ENCODE measurements at regions not wholly inside any gene's neighbourhood (a gene's known extent, or its start where the extent isn't known, plus 50 kb on each side); places are given as distances from the start of the nearest gene placed in this dataset.

GRCh38 chr11:127268932-127269331 lies 268.4 kb upstream of the KIRREL3 start:
- H3K36me3 ChIP-seq (ENCODE audit: control insufficient read depth in 3 of 3, insufficient read depth in 3 of 3, low read length in 3 of 3): no peaks in the 10 kb centered on the region
- H3K4me1 ChIP-seq (ENCODE audit: control insufficient read depth in 3 of 3, insufficient read depth in 3 of 3, low read length in 3 of 3): no peaks in the 10 kb centered on the region
- H3K9me3 ChIP-seq (ENCODE audit: control insufficient read depth in 3 of 3, low read length in 3 of 3): peaks cover 0 to 2% (median 0%) of the 10 kb centered on the region in 3 donors
- H3K4me3 ChIP-seq (ENCODE audit: low read length in 3 of 3): no peak overlapping the region
- no peak overlapping the region for H3K27ac ChIP-seq (ENCODE audit: low read depth, low read length)
- no peak overlapping the region for H3K9ac ChIP-seq (ENCODE audit: low read depth in 1 of 3, low read length in 3 of 3)
- H3K27me3 ChIP-seq (ENCODE audit: control insufficient read depth in 3 of 3, insufficient read depth in 3 of 3, low read length in 3 of 3): peaks cover 0 to 3% (median 0%) of the 10 kb centered on the region in 3 donors

- Histone ChIP-seq H3K27me3 (ENCODE audit: control insufficient read depth in 3 of 3, insufficient read depth in 3 of 3, low read length in 3 of 3) (peaks cover 0 to 3% (median 0%) of the 10 kb centered on the region in 3 donors), H3K4me1 (ENCODE audit: control insufficient read depth in 3 of 3, insufficient read depth in 3 of 3, low read length in 3 of 3) (no peaks in the 10 kb centered on the region), H3K27ac (ENCODE audit: low read depth, low read length) (no peak overlapping the region), H3K9me3 (ENCODE audit: control insufficient read depth in 3 of 3, low read length in 3 of 3) (peaks cover 0 to 2% (median 0%) of the 10 kb centered on the region in 3 donors), H3K36me3 (ENCODE audit: control insufficient read depth in 3 of 3, insufficient read depth in 3 of 3, low read length in 3 of 3) (no peaks in the 10 kb centered on the region), H3K9ac (ENCODE audit: low read depth in 1 of 3, low read length in 3 of 3) (no peak overlapping the region), H3K4me3 (ENCODE audit: low read length in 3 of 3) (no peak overlapping the region)
These were observed 268.0 kb upstream of the KIRREL3 start for GRCh38 chr11:127268521-127268920.

GRCh38 chr11:127259102-127259501 lies 258.5 kb upstream of the KIRREL3 start:
- no peaks in the 10 kb centered on the region for H3K27me3 ChIP-seq (ENCODE audit: control insufficient read depth in 3 of 3, insufficient read depth in 3 of 3, low read length in 3 of 3)
- no peaks in the 10 kb centered on the region for H3K9me3 ChIP-seq (ENCODE audit: control insufficient read depth in 3 of 3, low read length in 3 of 3)
- H3K4me1 ChIP-seq (ENCODE audit: control insufficient read depth in 3 of 3, insufficient read depth in 3 of 3, low read length in 3 of 3): no peaks in the 10 kb centered on the region
- no peak overlapping the region for H3K27ac ChIP-seq (ENCODE audit: low read depth, low read length)
- H3K36me3 ChIP-seq (ENCODE audit: control insufficient read depth in 3 of 3, insufficient read depth in 3 of 3, low read length in 3 of 3): no peaks in the 10 kb centered on the region
- H3K9ac ChIP-seq (ENCODE audit: low read depth in 1 of 3, low read length in 3 of 3): no peak overlapping the region
- no peak overlapping the region for H3K4me3 ChIP-seq (ENCODE audit: low read length in 3 of 3)

GRCh38 chr11:127255209-127255608 lies 254.6 kb upstream of the KIRREL3 start:
- H3K27ac ChIP-seq (ENCODE audit: low read depth, low read length): no peak overlapping the region
- H3K9ac ChIP-seq (ENCODE audit: low read depth in 1 of 3, low read length in 3 of 3): no peak overlapping the region
- no peak overlapping the region for H3K4me3 ChIP-seq (ENCODE audit: low read length in 3 of 3)
- H3K36me3 ChIP-seq (ENCODE audit: control insufficient read depth in 3 of 3, insufficient read depth in 3 of 3, low read length in 3 of 3): no peaks in the 10 kb centered on the region
- no peaks in the 10 kb centered on the region for H3K9me3 ChIP-seq (ENCODE audit: control insufficient read depth in 3 of 3, low read length in 3 of 3)
- no peaks in the 10 kb centered on the region for H3K27me3 ChIP-seq (ENCODE audit: control insufficient read depth in 3 of 3, insufficient read depth in 3 of 3, low read length in 3 of 3)
- no peaks in the 10 kb centered on the region for H3K4me1 ChIP-seq (ENCODE audit: control insufficient read depth in 3 of 3, insufficient read depth in 3 of 3, low read length in 3 of 3)

- Histone ChIP-seq H3K27me3 (ENCODE audit: control insufficient read depth in 3 of 3, insufficient read depth in 3 of 3, low read length in 3 of 3) (peaks cover 0 to 2% (median 0%) of the 10 kb centered on the region in 3 donors), H3K9me3 (ENCODE audit: control insufficient read depth in 3 of 3, low read length in 3 of 3) (no peaks in the 10 kb centered on the region), H3K27ac (ENCODE audit: low read depth, low read length) (no peak overlapping the region), H3K4me1 (ENCODE audit: control insufficient read depth in 3 of 3, insufficient read depth in 3 of 3, low read length in 3 of 3) (no peaks in the 10 kb centered on the region), H3K4me3 (ENCODE audit: low read length in 3 of 3) (no peak overlapping the region), H3K36me3 (ENCODE audit: control insufficient read depth in 3 of 3, insufficient read depth in 3 of 3, low read length in 3 of 3) (no peaks in the 10 kb centered on the region), H3K9ac (ENCODE audit: low read depth in 1 of 3, low read length in 3 of 3) (no peak overlapping the region)
These were observed 251.8 kb upstream of the KIRREL3 start for GRCh38 chr11:127252321-127252720.

- H3K36me3 ChIP-seq (ENCODE audit: control insufficient read depth in 3 of 3, insufficient read depth in 3 of 3, low read length in 3 of 3): no peaks in the 10 kb centered on the region
These were observed 249.0 kb upstream of the KIRREL3 start for GRCh38 chr11:127249576-127249975.

GRCh38 chr11:127248476-127248875 lies 247.9 kb upstream of the KIRREL3 start:
- H3K4me1 ChIP-seq (ENCODE audit: control insufficient read depth in 3 of 3, insufficient read depth in 3 of 3, low read length in 3 of 3): no peaks in the 10 kb centered on the region
- no peak overlapping the region for H3K4me3 ChIP-seq (ENCODE audit: low read length in 3 of 3)
- no peaks in the 10 kb centered on the region for H3K9me3 ChIP-seq (ENCODE audit: control insufficient read depth in 3 of 3, low read length in 3 of 3)
- peaks cover 0 to 3% (median 2%) of the 10 kb centered on the region in 3 donors for H3K27me3 ChIP-seq (ENCODE audit: control insufficient read depth in 3 of 3, insufficient read depth in 3 of 3, low read length in 3 of 3)
- H3K9ac ChIP-seq (ENCODE audit: low read depth in 1 of 3, low read length in 3 of 3): no peak overlapping the region
- H3K27ac ChIP-seq (ENCODE audit: low read depth, low read length): no peak overlapping the region
- no peaks in the 10 kb centered on the region for H3K36me3 ChIP-seq (ENCODE audit: control insufficient read depth in 3 of 3, insufficient read depth in 3 of 3, low read length in 3 of 3)

More at GRCh38 chr11:127249576-127249975, 249.0 kb upstream of the KIRREL3 start:
- H3K4me1 ChIP-seq (ENCODE audit: control insufficient read depth in 3 of 3, insufficient read depth in 3 of 3, low read length in 3 of 3): no peaks in the 10 kb centered on the region
- no peak overlapping the region for H3K4me3 ChIP-seq (ENCODE audit: low read length in 3 of 3)
- no peak overlapping the region for H3K9ac ChIP-seq (ENCODE audit: low read depth in 1 of 3, low read length in 3 of 3)
- no peaks in the 10 kb centered on the region for H3K9me3 ChIP-seq (ENCODE audit: control insufficient read depth in 3 of 3, low read length in 3 of 3)
- no peak overlapping the region for H3K27ac ChIP-seq (ENCODE audit: low read depth, low read length)
- H3K27me3 ChIP-seq (ENCODE audit: control insufficient read depth in 3 of 3, insufficient read depth in 3 of 3, low read length in 3 of 3): peaks cover 0 to 2% (median 0%) of the 10 kb centered on the region in 3 donors

GRCh38 chr11:127247261-127247851 lies 246.8 kb upstream of the KIRREL3 start:
- Histone ChIP-seq H3K27me3 (ENCODE audit: control insufficient read depth in 3 of 3, insufficient read depth in 3 of 3, low read length in 3 of 3) (peaks cover 0 to 3% (median 2%) of the 10 kb centered on the region in 3 donors), H3K4me3 (ENCODE audit: low read length in 3 of 3) (no peak overlapping the region), H3K9ac (ENCODE audit: low read depth in 1 of 3, low read length in 3 of 3) (no peak overlapping the region), H3K36me3 (ENCODE audit: control insufficient read depth in 3 of 3, insufficient read depth in 3 of 3, low read length in 3 of 3) (no peaks in the 10 kb centered on the region), H3K27ac (ENCODE audit: low read depth, low read length) (no peak overlapping the region), H3K4me1 (ENCODE audit: control insufficient read depth in 3 of 3, insufficient read depth in 3 of 3, low read length in 3 of 3) (no peaks in the 10 kb centered on the region), H3K9me3 (ENCODE audit: control insufficient read depth in 3 of 3, low read length in 3 of 3) (no peaks in the 10 kb centered on the region)

- Histone ChIP-seq H3K9me3 (ENCODE audit: control insufficient read depth in 3 of 3, low read length in 3 of 3) (no peaks in the 10 kb centered on the region), H3K4me1 (ENCODE audit: control insufficient read depth in 3 of 3, insufficient read depth in 3 of 3, low read length in 3 of 3) (no peaks in the 10 kb centered on the region), H3K27me3 (ENCODE audit: control insufficient read depth in 3 of 3, insufficient read depth in 3 of 3, low read length in 3 of 3) (peaks cover 0 to 3% (median 1%) of the 10 kb centered on the region in 3 donors), H3K4me3 (ENCODE audit: low read length in 3 of 3) (no peak overlapping the region), H3K36me3 (ENCODE audit: control insufficient read depth in 3 of 3, insufficient read depth in 3 of 3, low read length in 3 of 3) (no peaks in the 10 kb centered on the region), H3K9ac (ENCODE audit: low read depth in 1 of 3, low read length in 3 of 3) (no peak overlapping the region), H3K27ac (ENCODE audit: low read depth, low read length) (no peak overlapping the region)
These were observed 242.1 kb upstream of the KIRREL3 start for GRCh38 chr11:127242676-127243075.

- Histone ChIP-seq H3K4me3 (ENCODE audit: low read length in 3 of 3) (no peak overlapping the region), H3K9me3 (ENCODE audit: control insufficient read depth in 3 of 3, low read length in 3 of 3) (no peaks in the 10 kb centered on the region), H3K4me1 (ENCODE audit: control insufficient read depth in 3 of 3, insufficient read depth in 3 of 3, low read length in 3 of 3) (no peaks in the 10 kb centered on the region), H3K36me3 (ENCODE audit: control insufficient read depth in 3 of 3, insufficient read depth in 3 of 3, low read length in 3 of 3) (no peaks in the 10 kb centered on the region), H3K9ac (ENCODE audit: low read depth in 1 of 3, low read length in 3 of 3) (no peak overlapping the region), H3K27me3 (ENCODE audit: control insufficient read depth in 3 of 3, insufficient read depth in 3 of 3, low read length in 3 of 3) (no peaks in the 10 kb centered on the region), H3K27ac (ENCODE audit: low read depth, low read length) (no peak overlapping the region)
These were observed 237.8 kb upstream of the KIRREL3 start for GRCh38 chr11:127238321-127238720.
